Activated CD4-positive, CD25-positive, alpha-beta regulatory T cell treated with anti-CD3 and anti-CD28 coated beads, Interleukin-2, amount 50 U/mL, for 24 hours (primary cell): ENCODE measurements at regions not wholly inside any gene's neighbourhood (a gene's known extent, or its start where the extent isn't known, plus 50 kb on each side); places are given as distances from the start of the nearest gene placed in this dataset.
"Not testable (repeated sequence)": the region's sequence is repeated elsewhere in the genome, so short reads cannot be mapped to it uniquely, and the experiment has no call there.

ENCODE experiments used
- ATAC-seq, 2 donors: fragments of 150-1000 bp; cut with Tn5 transposase; one replicate each; pipeline ENCODE4 v1.10.0; 2021; ENCODE audit warnings: mild to moderate bottlenecking in 1 of 2, moderate library complexity in 1 of 2

GRCh38 chr2:33729353-33729752 lies 130.3 kb upstream of the FAM98A start:
- ATAC-seq, result no peak

- ATAC-seq, result no peak
These were observed 129.0 kb upstream of the FAM98A start for GRCh38 chr2:33728106-33728505.

GRCh38 chr2:33727361-33728032 lies 128.4 kb upstream of the FAM98A start:
- no peak for ATAC-seq

- ATAC-seq, result no peak
These were observed 127.3 kb upstream of the FAM98A start for GRCh38 chr2:33726415-33726814.

GRCh38 chr2:33723329-33723728 lies 124.2 kb upstream of the FAM98A start:
- no peak for ATAC-seq

GRCh38 chr2:33719067-33719466 lies 120.0 kb upstream of the FAM98A start:
- ATAC-seq, result no peak

- ATAC-seq, result no peak
These were observed 113.6 kb upstream of the FAM98A start for GRCh38 chr2:33712674-33713073.

- no peak for ATAC-seq
These were observed 110.9 kb upstream of the FAM98A start for GRCh38 chr2:33709951-33710350.

GRCh38 chr2:33707312-33707711 lies 108.2 kb upstream of the FAM98A start:
- no peak for ATAC-seq

- no peak for ATAC-seq
These were observed 107.3 kb upstream of the FAM98A start for GRCh38 chr2:33706410-33706809.

- no peak for ATAC-seq
These were observed 105.3 kb upstream of the FAM98A start for GRCh38 chr2:33704406-33704855.

- ATAC-seq, result no peak
These were observed 97.1 kb upstream of the FAM98A start for GRCh38 chr2:33696234-33696633.

- no peak for ATAC-seq
These were observed 95.8 kb upstream of the FAM98A start for GRCh38 chr2:33694904-33695303.

- not testable (repeated sequence) for ATAC-seq
These were observed 91.6 kb upstream of the FAM98A start for GRCh38 chr2:33690686-33691085.

- no peak for ATAC-seq
These were observed 82.3 kb upstream of the FAM98A start for GRCh38 chr2:33681364-33681757.

- no peak for ATAC-seq
These were observed 81.7 kb upstream of the FAM98A start for GRCh38 chr2:33680644-33681363.

GRCh38 chr2:33678436-33678835 lies 79.3 kb upstream of the FAM98A start:
- no peak for ATAC-seq

- ATAC-seq, result no peak
These were observed 74.8 kb upstream of the FAM98A start for GRCh38 chr2:33673937-33674336.

- no peak for ATAC-seq
These were observed 73.8 kb upstream of the FAM98A start for GRCh38 chr2:33672896-33673295.

GRCh38 chr2:33672389-33672788 lies 73.3 kb upstream of the FAM98A start:
- no peak for ATAC-seq

- ATAC-seq, result no peak
These were observed 72.1 kb upstream of the FAM98A start for GRCh38 chr2:33671198-33671597.

- ATAC-seq, result no peak
These were observed 71.4 kb upstream of the FAM98A start for GRCh38 chr2:33670392-33670937.

GRCh38 chr2:33666879-33667278 lies 67.8 kb upstream of the FAM98A start:
- ATAC-seq, result no peak

GRCh38 chr2:33665039-33665438 lies 65.9 kb upstream of the FAM98A start:
- ATAC-seq, result no peak
